ENCODE measurements at regions not wholly inside any gene's neighbourhood (a gene's known extent, or its start where the extent isn't known, plus 50 kb on each side); places are given as distances from the start of the nearest gene placed in this dataset.
"Not testable (repeated sequence)": the region's sequence is repeated elsewhere in the genome, so short reads cannot be mapped to it uniquely, and the experiment has no call there.

DNA sequence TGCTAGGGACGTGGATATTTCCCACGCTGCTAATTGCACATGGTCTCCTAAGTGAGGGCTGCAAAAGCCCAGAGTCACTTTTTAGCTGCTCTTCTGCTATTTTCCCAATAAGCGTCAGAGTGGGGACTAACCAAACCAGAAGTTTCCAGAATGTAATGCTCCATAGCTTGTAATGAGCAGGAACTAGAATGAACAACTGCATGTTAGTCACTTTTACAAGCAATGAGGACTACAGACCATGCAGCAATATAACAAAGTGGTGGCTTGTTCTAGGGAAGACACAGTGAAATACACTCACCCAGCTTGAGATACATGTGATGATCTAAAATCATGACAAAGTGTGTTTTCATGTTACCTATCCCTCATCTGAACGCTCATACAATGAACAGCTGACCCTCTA, 314.1 kb upstream of the SGK1 start:
- DNase-seq: no peak

DNA sequence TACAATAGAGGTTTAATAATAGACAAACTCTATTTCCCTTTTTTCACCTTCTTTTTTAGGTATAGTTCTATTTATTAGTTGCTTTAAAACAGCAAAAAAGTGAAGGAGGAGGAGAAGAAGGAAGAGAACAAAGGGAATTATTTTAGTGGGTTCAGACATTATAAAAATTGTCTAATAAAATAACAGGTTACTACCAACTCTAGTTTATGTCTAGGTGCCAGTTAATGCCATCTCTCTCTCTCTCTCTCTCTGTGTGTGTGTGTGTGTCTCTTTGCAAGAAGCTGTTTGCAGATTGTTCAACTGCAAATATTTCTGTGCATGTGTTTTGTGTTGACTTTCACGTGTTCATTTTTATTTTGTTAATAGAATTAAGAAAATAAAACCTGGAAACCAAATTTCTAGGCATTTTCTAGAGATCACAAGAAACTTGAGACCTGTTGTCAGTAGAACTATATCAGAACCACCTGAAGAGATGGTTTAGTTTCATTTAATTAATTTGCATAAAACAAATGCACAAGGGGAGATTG, 313.5 kb upstream of the SGK1 start:
- DNase-seq: no peak

GRCh38 chr6:134630508-134631121, 312.7 kb upstream of the SGK1 start:
- no peak for DNase-seq

DNA sequence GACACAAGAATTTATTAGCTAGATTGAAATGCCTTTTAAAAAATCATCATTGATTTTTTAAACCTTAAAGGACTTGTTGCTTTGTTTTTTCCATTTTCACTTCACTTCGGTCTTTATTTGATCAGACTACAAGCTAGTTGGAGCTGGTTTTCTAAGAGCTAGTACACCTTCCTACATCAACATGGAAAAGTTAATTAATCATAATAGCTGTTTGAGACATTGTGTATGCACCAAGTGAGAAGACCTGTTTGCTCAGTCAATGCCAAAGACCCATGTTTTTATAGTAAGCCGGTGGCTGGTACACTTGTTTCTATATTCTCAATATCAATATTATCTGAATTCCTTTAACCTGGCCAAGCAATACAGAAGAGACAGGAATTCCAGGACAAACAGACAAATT, 310.2 kb upstream of the SGK1 start:
- no peak for DNase-seq

GRCh38 chr6:134627707-134628106, 309.8 kb upstream of the SGK1 start:
- no peak for DNase-seq

GRCh38 chr6:134626589-134626988, 308.7 kb upstream of the SGK1 start:
- no peak for DNase-seq

- DNase-seq: no peak
Measured at GRCh38 chr6:134626086-134626485, 308.2 kb upstream of the SGK1 start.

DNA sequence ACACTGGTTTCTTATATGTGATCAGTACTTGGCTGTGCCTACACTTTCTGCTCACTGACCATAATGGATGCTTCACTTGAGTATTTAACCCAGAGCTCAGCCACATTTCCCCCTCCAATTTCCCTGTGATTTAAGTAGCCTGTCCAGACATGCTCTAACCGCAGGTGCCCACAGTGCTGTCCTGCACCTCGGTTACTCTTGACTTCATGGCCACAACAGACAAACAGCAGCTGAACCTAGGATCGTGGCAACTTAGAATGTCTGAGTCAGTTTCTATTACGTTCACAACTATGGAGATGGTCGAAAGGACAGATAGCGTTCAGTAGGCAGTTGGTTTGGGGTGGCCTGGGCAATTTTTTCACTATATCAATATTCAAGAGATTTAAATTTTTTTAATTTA, 306.9 kb upstream of the SGK1 start:
- DNase-seq: no peak

DNA sequence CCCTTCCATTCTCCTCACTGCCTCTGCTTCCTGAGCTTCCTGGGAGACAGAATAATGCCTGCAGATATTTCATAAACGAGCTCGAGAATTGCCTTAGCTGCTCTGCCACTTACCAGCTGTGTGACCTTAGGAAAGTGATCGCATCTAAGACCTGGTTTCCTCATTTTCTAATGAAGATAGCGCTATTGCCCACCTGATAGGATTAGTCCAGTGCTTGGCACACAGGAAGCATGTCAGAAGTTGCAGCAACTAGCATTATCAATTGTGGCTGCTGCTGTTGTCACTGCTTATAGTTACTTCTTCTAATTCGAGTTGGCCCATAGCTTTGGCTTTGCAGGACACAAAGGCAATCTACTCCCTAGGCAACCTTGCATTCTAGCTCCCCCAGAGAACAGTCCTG, 305.5 kb upstream of the SGK1 start:
- no peak for DNase-seq

DNA sequence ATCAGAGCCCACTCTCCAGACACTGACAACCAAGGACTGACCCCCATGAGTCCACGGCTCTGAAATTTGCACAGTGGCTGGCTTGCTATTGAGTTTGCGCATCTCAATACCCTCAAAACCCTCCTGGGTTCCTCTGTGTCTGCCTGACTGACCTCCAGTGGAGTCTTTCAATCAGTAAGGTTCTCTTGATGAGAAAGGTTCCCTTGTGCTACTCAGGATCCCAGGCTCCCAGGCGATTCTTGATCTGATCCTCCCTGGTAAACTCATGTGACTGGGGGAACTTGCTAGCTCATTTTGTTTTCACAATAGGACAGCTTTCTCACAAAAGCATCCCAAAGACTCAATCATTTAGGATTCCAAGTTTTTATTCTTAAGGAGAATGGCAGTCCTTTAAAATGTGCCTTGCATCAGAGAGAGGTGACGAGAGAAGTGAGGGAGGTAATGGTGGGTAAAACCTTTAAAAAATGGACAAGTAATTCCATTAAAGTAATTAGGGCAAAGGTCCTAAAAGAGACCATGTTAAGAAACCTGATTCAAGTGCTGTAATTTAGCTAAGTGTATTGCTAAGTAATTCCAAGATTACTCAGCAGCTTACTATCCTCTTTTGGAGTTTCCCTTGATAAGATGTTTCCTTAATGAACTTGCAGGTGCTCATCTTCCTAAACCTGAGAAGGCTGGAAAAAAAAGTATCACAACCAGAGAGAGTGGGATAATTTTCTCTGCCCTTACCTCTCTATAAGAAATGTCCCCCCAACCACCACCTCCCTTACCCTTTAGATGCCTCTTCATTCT, 304.7 kb upstream of the SGK1 start:
- DNase-seq: no peak

DNA sequence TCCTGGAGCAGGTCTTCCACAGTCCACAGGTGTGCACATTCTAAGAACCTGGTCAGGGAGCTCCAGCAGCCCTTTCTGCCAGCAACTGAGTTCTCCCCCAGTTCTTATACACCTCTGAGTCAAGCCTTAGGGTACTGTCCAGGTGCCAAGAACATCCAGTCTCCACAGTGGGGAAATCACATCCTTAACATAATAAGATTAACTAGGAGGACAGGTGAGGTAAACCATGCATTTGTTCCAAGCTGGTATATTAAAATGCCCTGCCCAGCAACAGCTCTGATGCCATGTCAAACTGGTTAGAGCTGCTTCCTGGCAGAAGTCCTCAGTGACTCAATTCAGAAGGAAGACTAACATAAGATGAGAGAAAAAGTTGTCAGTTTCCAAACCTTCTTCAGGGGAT, 303.9 kb upstream of the SGK1 start:
- DNase-seq: no peak

- DNase-seq: peak; percentile 73
Measured at GRCh38 chr6:134619789-134620188, 301.9 kb upstream of the SGK1 start.

- no peak for DNase-seq
Measured at GRCh38 chr6:134619077-134619476, 301.2 kb upstream of the SGK1 start.

GRCh38 chr6:134614606-134615485, 296.9 kb upstream of the SGK1 start:
- DNase-seq: no peak

DNA sequence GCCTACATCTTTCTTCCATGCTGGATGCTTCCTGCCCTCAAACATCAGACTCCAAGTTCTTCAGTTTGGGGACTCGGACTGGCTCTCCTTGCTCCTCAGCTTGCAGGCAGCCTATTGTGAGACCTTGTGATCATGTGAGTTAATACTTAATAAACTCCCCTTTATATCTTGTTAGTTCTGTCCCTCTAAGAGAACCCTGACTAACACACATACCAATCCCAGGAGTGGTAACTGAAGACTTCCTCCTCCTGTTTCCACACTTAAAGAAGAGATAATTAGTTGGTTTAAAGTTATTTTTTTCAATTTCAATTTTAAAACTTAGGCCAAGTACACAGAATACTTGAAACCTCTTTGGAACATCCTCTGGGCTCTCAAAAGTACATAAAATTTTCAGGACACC, 294.2 kb upstream of the SGK1 start:
- DNase-seq: not testable (repeated sequence)

DNA sequence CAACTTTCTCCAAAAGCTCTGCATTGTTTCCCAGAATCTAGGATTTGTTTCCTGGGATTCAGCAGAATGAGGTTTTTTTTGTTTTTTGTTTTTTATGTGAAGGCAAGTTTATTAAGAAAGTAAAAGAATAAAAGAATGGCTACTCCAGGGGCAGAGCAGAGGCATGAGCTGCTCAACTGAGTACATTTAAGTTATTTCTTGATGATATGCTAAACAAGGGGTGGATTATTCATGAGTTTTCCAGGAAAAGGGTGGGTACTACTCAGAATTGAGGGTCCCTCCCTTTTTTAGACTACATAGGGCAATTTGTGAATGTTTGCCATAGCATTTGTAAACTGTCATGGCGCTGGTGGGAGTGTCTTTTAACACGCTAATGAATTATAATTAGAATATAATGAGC, 292.5 kb upstream of the SGK1 start:
- no peak for DNase-seq

DNA sequence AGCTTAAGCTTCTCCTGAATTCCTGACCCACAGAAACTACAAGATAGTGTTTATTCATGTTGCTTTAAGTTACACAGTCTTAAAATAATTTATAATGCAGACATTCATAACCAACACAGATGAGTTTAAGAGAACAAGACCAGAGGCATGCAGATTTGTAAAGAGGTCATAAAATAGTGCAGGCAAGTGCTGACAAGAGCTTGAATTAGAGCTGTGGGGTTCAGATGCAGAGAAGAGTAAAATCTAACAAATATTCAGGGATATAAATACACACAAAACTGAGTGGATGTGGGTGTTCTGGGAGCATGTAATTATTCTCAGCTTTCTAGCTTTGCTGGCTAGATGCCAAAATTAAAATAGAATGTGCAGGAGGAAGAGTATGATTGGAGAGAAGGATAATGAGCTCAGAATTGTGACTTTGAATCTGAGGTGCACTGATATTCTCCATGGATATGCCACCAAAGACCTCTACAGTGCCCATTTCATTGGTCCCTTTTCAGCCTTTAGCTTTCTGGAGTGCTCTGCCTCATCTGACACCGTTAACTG, 291.9 kb upstream of the SGK1 start:
- DNase-seq: no peak

GRCh38 chr6:134607411-134607810, 289.5 kb upstream of the SGK1 start:
- no peak for DNase-seq

- DNase-seq: no peak
Measured at GRCh38 chr6:134605034-134605433, 287.1 kb upstream of the SGK1 start.

DNA sequence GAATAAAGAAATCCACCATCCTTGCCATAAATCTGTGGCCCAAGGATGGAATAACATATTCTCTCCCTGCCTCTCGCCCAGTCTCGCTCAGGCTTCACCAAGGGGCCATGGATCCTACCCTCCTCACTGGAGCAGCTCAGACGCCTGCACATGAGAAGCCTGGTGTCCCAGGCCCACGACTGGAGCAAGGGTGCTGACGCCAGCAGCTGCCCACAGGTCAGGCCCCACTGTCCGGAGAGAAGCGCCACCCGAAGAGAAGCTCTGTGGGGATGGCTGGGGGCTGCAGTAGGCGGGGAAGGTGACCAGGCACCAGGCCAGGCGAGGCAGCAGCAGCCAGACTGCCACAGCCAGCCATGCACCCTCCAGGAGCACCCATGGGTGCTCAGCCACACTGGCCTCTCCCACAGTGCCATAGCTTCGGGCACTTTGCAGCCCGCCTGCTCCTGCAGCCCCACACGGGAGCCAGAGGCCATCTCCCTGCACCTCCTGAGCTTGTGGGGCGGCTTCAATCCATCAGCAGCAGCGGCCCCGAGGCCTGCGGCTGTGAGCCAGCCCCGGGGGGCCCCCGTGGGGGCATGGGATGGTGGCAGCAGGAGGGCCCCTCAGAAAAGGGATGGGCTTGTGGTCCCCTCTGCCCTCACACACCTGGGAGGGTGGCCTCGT, 286.2 kb upstream of the SGK1 start:
- DNase-seq: no peak

- no peak for DNase-seq
Measured at GRCh38 chr6:134603561-134603960, 285.6 kb upstream of the SGK1 start.

DNA sequence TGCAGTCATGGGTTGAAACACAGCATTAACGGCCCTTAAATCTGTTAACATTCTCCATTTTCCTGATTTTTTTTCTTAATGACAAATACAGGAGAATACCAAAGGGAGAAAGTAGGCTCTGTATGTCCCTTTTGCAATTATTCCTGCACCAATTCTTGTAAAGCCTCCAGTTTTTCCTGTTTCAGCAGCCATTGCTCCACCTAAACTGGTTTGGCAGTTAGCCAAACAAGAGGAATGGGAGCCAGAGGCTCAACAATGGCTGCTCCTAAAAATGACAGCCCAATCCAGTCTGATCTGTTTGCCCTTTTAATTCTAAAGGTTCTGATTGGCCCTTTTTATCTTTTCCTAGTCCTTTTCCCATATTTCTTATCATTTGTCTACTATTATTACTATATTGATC, 284.2 kb upstream of the SGK1 start:
- no peak for DNase-seq

GRCh38 chr6:134600671-134601070, 282.8 kb upstream of the SGK1 start:
- DNase-seq: no peak
